ENCODE measurements at regions not wholly inside any gene's neighbourhood (a gene's known extent, or its start where the extent isn't known, plus 50 kb on each side); places are given as distances from the start of the nearest gene placed in this dataset.

GRCh38 chr12:25699454-25699853, 146.4 kb upstream of the LMNTD1 start:
- TF ChIP-seq CEBPB (IDR thresholded peaks at IDR 0.05): no peak
- TF ChIP-seq TAF1 (IDR thresholded peaks at IDR 0.05; ENCODE audit: low read depth): no peak
- TF ChIP-seq RAD21 (IDR thresholded peaks at IDR 0.05; ENCODE audit: low read depth): no peak
- no peak for TF ChIP-seq TCF12 (IDR thresholded peaks at IDR 0.05; ENCODE audit: low read depth)
- no peak for TF ChIP-seq FOXM1 (IDR thresholded peaks at IDR 0.05; ENCODE audit: borderline replicate concordance, low read depth)
- TF ChIP-seq TEAD4 (IDR thresholded peaks at IDR 0.05): no peak
- no peak for TF ChIP-seq YY1 (IDR thresholded peaks at IDR 0.05; ENCODE audit: low read depth)
- TF ChIP-seq EGR1 (IDR thresholded peaks at IDR 0.05): no peak
- no peak for TF ChIP-seq USF1 (IDR thresholded peaks at IDR 0.05)
- no peak for TF ChIP-seq MAX (IDR thresholded peaks at IDR 0.05)
- TF ChIP-seq EP300 (IDR thresholded peaks at IDR 0.05; ENCODE audit: borderline replicate concordance): no peak
- TF ChIP-seq REST (IDR thresholded peaks at IDR 0.05; ENCODE audit: low read depth): no peak
- TF ChIP-seq ZBTB7A (IDR thresholded peaks at IDR 0.05; ENCODE audit: low read depth): no peak
- no peak for TF ChIP-seq CREB1 (IDR thresholded peaks at IDR 0.05; ENCODE audit: low read depth)

- TF ChIP-seq NFIC (IDR thresholded peaks at IDR 0.05) (no peak), TEAD4 (IDR thresholded peaks at IDR 0.05) (no peak), TCF12 (IDR thresholded peaks at IDR 0.05; ENCODE audit: low read depth) (no peak), TAF1 (IDR thresholded peaks at IDR 0.05; ENCODE audit: low read depth) (no peak), REST (IDR thresholded peaks at IDR 0.05; ENCODE audit: low read depth) (no peak), MAX (IDR thresholded peaks at IDR 0.05) (no peak), USF1 (IDR thresholded peaks at IDR 0.05) (no peak), EP300 (IDR thresholded peaks at IDR 0.05; ENCODE audit: borderline replicate concordance) (no peak), FOXM1 (IDR thresholded peaks at IDR 0.05; ENCODE audit: borderline replicate concordance, low read depth) (no peak), CEBPB (IDR thresholded peaks at IDR 0.05) (no peak)
These were observed 148.2 kb upstream of the LMNTD1 start for GRCh38 chr12:25701290-25701689.

GRCh38 chr12:25702553-25702952, 149.5 kb upstream of the LMNTD1 start:
- no peak for TF ChIP-seq REST (IDR thresholded peaks at IDR 0.05; ENCODE audit: low read depth)

- no peak for TF ChIP-seq REST (IDR thresholded peaks at IDR 0.05; ENCODE audit: low read depth)
- no peak for TF ChIP-seq YY1 (IDR thresholded peaks at IDR 0.05; ENCODE audit: low read depth)
- no peak for TF ChIP-seq CEBPB (IDR thresholded peaks at IDR 0.05)
- TF ChIP-seq NFIC (IDR thresholded peaks at IDR 0.05): no peak
- TF ChIP-seq USF1 (IDR thresholded peaks at IDR 0.05): no peak
- no peak for TF ChIP-seq CREB1 (IDR thresholded peaks at IDR 0.05; ENCODE audit: low read depth)
- TF ChIP-seq EP300 (IDR thresholded peaks at IDR 0.05; ENCODE audit: borderline replicate concordance): no peak
- TF ChIP-seq EGR1 (IDR thresholded peaks at IDR 0.05): no peak
- no peak for TF ChIP-seq MAX (IDR thresholded peaks at IDR 0.05)
- TF ChIP-seq RAD21 (IDR thresholded peaks at IDR 0.05; ENCODE audit: low read depth): no peak
- no peak for TF ChIP-seq TAF1 (IDR thresholded peaks at IDR 0.05; ENCODE audit: low read depth)
- TF ChIP-seq FOXM1 (IDR thresholded peaks at IDR 0.05; ENCODE audit: borderline replicate concordance, low read depth): no peak
- TF ChIP-seq ZBTB7A (IDR thresholded peaks at IDR 0.05; ENCODE audit: low read depth): no peak
- no peak for TF ChIP-seq TEAD4 (IDR thresholded peaks at IDR 0.05)
- TF ChIP-seq TCF12 (IDR thresholded peaks at IDR 0.05; ENCODE audit: low read depth): no peak
These were observed 152.2 kb upstream of the LMNTD1 start for GRCh38 chr12:25705261-25705660.
